ENCODE measurements at regions not wholly inside any gene's neighbourhood (a gene's known extent, or its start where the extent isn't known, plus 50 kb on each side); places are given as distances from the start of the nearest gene placed in this dataset.

- TF ChIP-seq CTCF (IDR thresholded peaks at IDR 0.05), result no peak
- no peak for TF ChIP-seq POLR2A (IDR thresholded peaks at IDR 0.05)
Measured at GRCh38 chr4:171639540-171639939, 173.7 kb upstream of the GALNTL6 start.

Data from right lobe of liver (tissue), 4 donors.